GM10248 (cell line): ENCODE measurements at regions not wholly inside any gene's neighbourhood (a gene's known extent, or its start where the extent isn't known, plus 50 kb on each side); places are given as distances from the start of the nearest gene placed in this dataset.

Source experiments
- CTCF ChIA-PET: fragments of 300-600 bp; sonication (Branson Sonifier 250); formaldehyde crosslinking; extraction: SDS; loops from one replicate; lab custom pipeline; 2021; ENCODE audit warnings: antibody characterized with exemption; lab: Yijun Ruan, JAX
- POLR2A ChIA-PET: fragments of 350-650 bp; sonication (Branson Sonifier 250); formaldehyde crosslinking; extraction: SDS; loops from one replicate; lab custom pipeline; 2020; ENCODE audit warnings: antibody characterized with exemption; lab: Yijun Ruan, JAX
- DNase-seq: peaks from one replicate; pipeline ENCODE4 v3.0.0; 2012; ENCODE audit errors: extremely low spot score
- CTCF ChIP-seq: IDR thresholded peaks from 2 replicates; pipeline ENCODE4 v1.5.1; 2012; ENCODE audit warnings: mild to moderate bottlenecking, low read depth; ENCODE audit errors: extremely low read depth, missing control alignments, control extremely low read depth

DNA sequence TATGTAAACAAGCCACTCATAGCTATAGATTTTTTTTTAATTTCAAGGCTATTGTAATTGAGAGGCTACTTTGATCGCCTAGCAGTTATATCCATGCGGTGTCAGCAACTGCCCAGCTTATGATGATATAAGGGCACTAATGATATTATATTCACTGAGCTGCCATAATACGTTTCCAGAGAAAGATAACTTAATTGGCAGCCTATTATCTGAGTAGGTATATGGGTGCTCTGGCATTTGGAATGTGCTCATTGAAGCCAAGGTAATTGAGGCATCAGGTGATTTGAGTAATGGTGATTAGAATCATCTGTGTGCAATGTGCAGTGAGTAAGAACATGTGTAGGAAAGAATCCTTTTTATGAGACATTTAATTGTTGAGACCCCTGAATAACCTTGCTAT lies 490.0 kb downstream of the CENPC start:
- no peak for DNase-seq
- no peak for TF ChIP-seq CTCF
- ChIA-PET POLR2A (no interaction called here), CTCF (interaction anchor here (0.7 kb wide), 1 partner anchor 12 kb away, joined by 3 read pairs; no protein-coding TSS in a partner anchor)

DNA sequence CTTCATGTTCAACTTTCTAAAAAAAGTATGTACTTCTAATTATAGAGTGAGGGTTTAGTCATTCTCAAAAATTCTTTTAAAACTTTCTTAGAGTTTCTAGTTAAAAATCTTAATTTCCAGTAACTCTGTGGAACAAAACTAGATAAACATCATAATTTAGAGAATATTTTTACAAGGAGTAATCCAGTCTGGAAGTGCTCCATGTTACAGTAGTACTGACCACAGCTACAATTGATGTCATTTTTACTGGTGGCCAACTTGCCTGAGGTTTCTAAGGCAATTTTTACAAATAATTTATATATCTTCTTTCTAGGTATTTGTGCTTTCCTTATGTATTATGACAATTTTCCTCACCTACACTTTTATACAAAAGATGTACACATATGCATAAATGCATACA lies 490.4 kb downstream of the CENPC start:
- ChIA-PET POLR2A (no interaction called here), CTCF (interaction anchor here (0.7 kb wide), 1 partner anchor 12 kb away, joined by 3 read pairs; no protein-coding TSS in a partner anchor)
- DNase-seq = no peak
- TF ChIP-seq CTCF = no peak

DNA sequence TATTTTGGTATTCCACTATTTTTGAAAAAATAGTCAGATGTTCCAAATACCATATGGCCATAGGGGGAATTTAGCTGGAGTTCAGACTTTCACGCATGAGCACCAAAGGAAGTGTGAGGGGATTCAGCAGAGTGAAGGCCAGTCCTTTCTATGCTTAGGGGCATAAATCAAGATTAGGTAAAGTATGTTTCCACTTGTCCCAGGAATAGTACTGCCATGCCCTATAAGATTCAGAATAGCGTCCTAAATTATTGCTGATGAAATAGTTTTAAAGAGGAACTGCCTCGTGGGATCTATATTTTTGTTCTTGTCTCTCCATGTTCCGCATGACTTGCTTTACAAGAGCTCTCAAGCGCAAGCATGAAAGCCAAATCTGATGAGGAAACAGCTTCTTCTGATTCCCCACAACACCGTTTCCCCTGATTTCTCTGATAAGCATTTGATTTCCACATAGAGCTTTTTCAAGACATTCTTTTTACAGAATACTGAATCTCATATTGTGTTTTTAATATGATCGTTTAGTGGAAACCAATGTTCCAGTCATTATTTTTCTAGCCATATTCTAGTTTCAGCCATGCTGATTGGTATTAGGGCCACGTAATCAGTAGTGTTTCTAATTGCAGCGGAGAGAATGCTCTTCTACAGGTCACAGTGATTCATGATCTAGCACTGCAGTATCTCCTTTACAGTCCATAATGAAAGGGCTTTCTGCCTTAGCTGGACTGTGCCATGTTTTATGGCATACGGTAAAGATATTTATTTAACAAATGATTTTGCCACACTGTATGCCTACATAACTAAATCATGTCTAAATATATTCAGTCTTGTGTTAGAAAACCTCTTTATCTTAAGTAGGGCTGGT lies 492.3 kb downstream of the CENPC start:
- CTCF ChIA-PET = interaction anchor here (1.6 kb wide), 1 partner anchor 9 kb away, joined by 3 read pairs; no protein-coding TSS in a partner anchor
- no peak for DNase-seq
- no peak for TF ChIP-seq CTCF
- POLR2A ChIA-PET = no interaction called here

GRCh38 chr4:67051000-67051789 lies 494.1 kb downstream of the CENPC start:
- POLR2A ChIA-PET = no interaction called here
- TF ChIP-seq CTCF = no peak
- CTCF ChIA-PET = no interaction called here
- DNase-seq = no peak

- CTCF ChIA-PET = no interaction called here
- POLR2A ChIA-PET = no interaction called here
- no peak for TF ChIP-seq CTCF
- DNase-seq = no peak
Measured at GRCh38 chr4:67049446-67049845, 495.9 kb downstream of the CENPC start.

- POLR2A ChIA-PET = no interaction called here
- no peak for TF ChIP-seq CTCF
- no peak for DNase-seq
- CTCF ChIA-PET = interaction anchor here (1.8 kb wide), 1 partner anchor 11 kb away, joined by 5 read pairs; no protein-coding TSS in a partner anchor
Measured at GRCh38 chr4:67048530-67048929, 496.8 kb downstream of the CENPC start.
